ENCODE measurements at regions not wholly inside any gene's neighbourhood (a gene's known extent, or its start where the extent isn't known, plus 50 kb on each side); places are given as distances from the start of the nearest gene placed in this dataset.
"Not testable (repeated sequence)": the region's sequence is repeated elsewhere in the genome, so short reads cannot be mapped to it uniquely, and the experiment has no call there.

DNA sequence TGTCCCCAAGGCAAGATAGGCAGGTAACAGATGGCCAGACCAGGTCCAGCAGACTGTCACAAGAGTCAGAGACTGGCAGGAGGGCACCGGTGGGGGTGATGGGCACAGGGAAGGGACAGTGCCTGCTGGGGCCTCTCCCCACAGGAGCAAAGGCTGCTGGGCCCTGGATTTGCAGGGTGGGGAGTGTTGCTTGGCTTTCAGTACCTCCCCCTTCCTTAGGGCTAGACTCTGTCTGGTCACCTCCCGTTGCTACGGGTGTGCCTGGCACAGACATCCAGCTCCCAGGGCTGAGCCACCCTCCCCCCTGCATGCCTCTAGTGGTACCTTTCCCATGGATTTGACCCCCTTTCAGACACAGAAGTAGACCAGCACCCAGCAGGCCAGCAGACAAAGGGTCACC lies 205.7 kb upstream of the TP53TG3 start:
- TF ChIP-seq CTCF, POLR2A (IDR thresholded peaks at IDR 0.05): not testable (repeated sequence)
